ENCODE measurements at regions not wholly inside any gene's neighbourhood (a gene's known extent, or its start where the extent isn't known, plus 50 kb on each side); places are given as distances from the start of the nearest gene placed in this dataset.

- Mint-ChIP-seq H3K27ac (no peak overlapping the region), H3K9me3 (peaks cover 3% of the 10 kb centered on the region), H3K27me3 (no peaks in the 10 kb centered on the region), H3K36me3 (ENCODE audit: low read depth) (no peaks in the 10 kb centered on the region), H3K4me3 (no peak overlapping the region), H3K4me1 (no peaks in the 10 kb centered on the region)
- DNase-seq = no peak
- ChIA-PET CTCF (no interaction called here), POLR2A (no interaction called here)
Measured at GRCh38 chr10:65491799-65492198, 1434.0 kb upstream of the LRRTM3 start.

- ChIA-PET CTCF (interaction anchor here (0.6 kb wide), 1 partner anchor 1401 kb away, joined by 3 read pairs; no protein-coding TSS in a partner anchor), POLR2A (no interaction called here)
- peaks cover 2% of the 10 kb centered on the region for H3K4me1 Mint-ChIP-seq
- H3K36me3 Mint-ChIP-seq (ENCODE audit: low read depth) = no peaks in the 10 kb centered on the region
- no peaks in the 10 kb centered on the region for H3K27me3 Mint-ChIP-seq
- H3K9me3 Mint-ChIP-seq = peaks cover 8% of the 10 kb centered on the region
- H3K27ac Mint-ChIP-seq = no peak overlapping the region
- no peak overlapping the region for H3K4me3 Mint-ChIP-seq
- no peak for DNase-seq
Measured at GRCh38 chr10:65496541-65496940, 1429.3 kb upstream of the LRRTM3 start.

GRCh38 chr10:65497837-65498236 lies 1428.0 kb upstream of the LRRTM3 start:
- H3K4me1 Mint-ChIP-seq = peaks cover 2% of the 10 kb centered on the region
- DNase-seq = no peak
- peaks cover 8% of the 10 kb centered on the region for H3K9me3 Mint-ChIP-seq
- no peak overlapping the region for H3K4me3 Mint-ChIP-seq
- no peaks in the 10 kb centered on the region for H3K36me3 Mint-ChIP-seq (ENCODE audit: low read depth)
- CTCF ChIA-PET = no interaction called here
- POLR2A ChIA-PET = no interaction called here
- no peaks in the 10 kb centered on the region for H3K27me3 Mint-ChIP-seq
- no peak overlapping the region for H3K27ac Mint-ChIP-seq

- Mint-ChIP-seq H3K27ac (no peak overlapping the region), H3K27me3 (no peaks in the 10 kb centered on the region), H3K4me3 (no peak overlapping the region), H3K36me3 (ENCODE audit: low read depth) (no peaks in the 10 kb centered on the region), H3K4me1 (peaks cover 2% of the 10 kb centered on the region), H3K9me3 (peaks cover 13% of the 10 kb centered on the region)
- ChIA-PET POLR2A (no interaction called here), CTCF (no interaction called here)
- DNase-seq = no peak
Measured at GRCh38 chr10:65500716-65501115, 1425.1 kb upstream of the LRRTM3 start.

- CTCF ChIA-PET = no interaction called here
- no peak for DNase-seq
- H3K27me3 Mint-ChIP-seq = no peaks in the 10 kb centered on the region
- H3K4me1 Mint-ChIP-seq = peaks cover 2% of the 10 kb centered on the region
- peaks cover 15% of the 10 kb centered on the region for H3K9me3 Mint-ChIP-seq
- POLR2A ChIA-PET = no interaction called here
- no peak overlapping the region for H3K27ac Mint-ChIP-seq
- H3K4me3 Mint-ChIP-seq = no peak overlapping the region
- H3K36me3 Mint-ChIP-seq (ENCODE audit: low read depth) = no peaks in the 10 kb centered on the region
Measured at GRCh38 chr10:65501259-65501658, 1424.6 kb upstream of the LRRTM3 start.

GRCh38 chr10:65518379-65518778 lies 1407.5 kb upstream of the LRRTM3 start:
- DNase-seq = no peak
- Mint-ChIP-seq H3K27ac (no peak overlapping the region), H3K4me3 (no peak overlapping the region), H3K36me3 (ENCODE audit: low read depth) (no peaks in the 10 kb centered on the region), H3K27me3 (no peaks in the 10 kb centered on the region), H3K4me1 (no peaks in the 10 kb centered on the region), H3K9me3 (peaks cover 5% of the 10 kb centered on the region)
- CTCF ChIA-PET = no interaction called here
- POLR2A ChIA-PET = no interaction called here

GRCh38 chr10:65528986-65529385 lies 1396.8 kb upstream of the LRRTM3 start:
- Mint-ChIP-seq H3K27me3 (no peaks in the 10 kb centered on the region), H3K36me3 (ENCODE audit: low read depth) (no peaks in the 10 kb centered on the region), H3K4me1 (no peaks in the 10 kb centered on the region), H3K4me3 (no peak overlapping the region), H3K9me3 (peaks cover 2% of the 10 kb centered on the region), H3K27ac (no peak overlapping the region)
- DNase-seq = no peak
- ChIA-PET POLR2A (no interaction called here), CTCF (no interaction called here)

GRCh38 chr10:65531545-65531944 lies 1394.3 kb upstream of the LRRTM3 start:
- ChIA-PET CTCF (no interaction called here), POLR2A (no interaction called here)
- Mint-ChIP-seq H3K4me3 (no peak overlapping the region), H3K27me3 (no peaks in the 10 kb centered on the region), H3K4me1 (no peaks in the 10 kb centered on the region), H3K36me3 (ENCODE audit: low read depth) (no peaks in the 10 kb centered on the region), H3K9me3 (no peaks in the 10 kb centered on the region), H3K27ac (no peak overlapping the region)
- DNase-seq = no peak

- DNase-seq = no peak
- Mint-ChIP-seq H3K4me3 (no peak overlapping the region), H3K27me3 (no peaks in the 10 kb centered on the region), H3K9me3 (no peaks in the 10 kb centered on the region), H3K36me3 (ENCODE audit: low read depth) (no peaks in the 10 kb centered on the region), H3K27ac (no peak overlapping the region), H3K4me1 (no peaks in the 10 kb centered on the region)
- ChIA-PET CTCF (no interaction called here), POLR2A (no interaction called here)
Measured at GRCh38 chr10:65534771-65535170, 1391.1 kb upstream of the LRRTM3 start.

- ChIA-PET CTCF (no interaction called here), POLR2A (no interaction called here)
- H3K27me3 Mint-ChIP-seq = no peaks in the 10 kb centered on the region
- H3K27ac Mint-ChIP-seq = no peak overlapping the region
- DNase-seq = no peak
- H3K4me1 Mint-ChIP-seq = no peaks in the 10 kb centered on the region
- H3K36me3 Mint-ChIP-seq (ENCODE audit: low read depth) = no peaks in the 10 kb centered on the region
- H3K9me3 Mint-ChIP-seq = no peaks in the 10 kb centered on the region
- H3K4me3 Mint-ChIP-seq = no peak overlapping the region
Measured at GRCh38 chr10:65544756-65545155, 1381.1 kb upstream of the LRRTM3 start.

- DNase-seq = no peak
- H3K4me1 Mint-ChIP-seq = no peaks in the 10 kb centered on the region
- H3K27ac Mint-ChIP-seq = no peak overlapping the region
- ChIA-PET CTCF (no interaction called here), POLR2A (no interaction called here)
- no peak overlapping the region for H3K4me3 Mint-ChIP-seq
- H3K36me3 Mint-ChIP-seq (ENCODE audit: low read depth) = no peaks in the 10 kb centered on the region
- no peaks in the 10 kb centered on the region for H3K9me3 Mint-ChIP-seq
- no peaks in the 10 kb centered on the region for H3K27me3 Mint-ChIP-seq
Measured at GRCh38 chr10:65548001-65548400, 1377.8 kb upstream of the LRRTM3 start.

- POLR2A ChIA-PET = no interaction called here
- CTCF ChIA-PET = no interaction called here
- Mint-ChIP-seq H3K9me3 (peaks cover 4% of the 10 kb centered on the region), H3K27ac (no peak overlapping the region), H3K36me3 (ENCODE audit: low read depth) (no peaks in the 10 kb centered on the region), H3K27me3 (no peaks in the 10 kb centered on the region), H3K4me3 (no peak overlapping the region), H3K4me1 (no peaks in the 10 kb centered on the region)
- DNase-seq = no peak
Measured at GRCh38 chr10:65550761-65551160, 1375.1 kb upstream of the LRRTM3 start.

GRCh38 chr10:65555192-65555591 lies 1370.6 kb upstream of the LRRTM3 start:
- Mint-ChIP-seq H3K27me3 (no peaks in the 10 kb centered on the region), H3K27ac (no peak overlapping the region), H3K36me3 (ENCODE audit: low read depth) (no peaks in the 10 kb centered on the region), H3K4me1 (no peaks in the 10 kb centered on the region), H3K9me3 (peaks cover 4% of the 10 kb centered on the region), H3K4me3 (no peak overlapping the region)
- POLR2A ChIA-PET = no interaction called here
- no peak for DNase-seq
- CTCF ChIA-PET = no interaction called here

- POLR2A ChIA-PET = no interaction called here
Measured at GRCh38 chr10:65556006-65556405, 1369.8 kb upstream of the LRRTM3 start.

GRCh38 chr10:65559369-65559768 lies 1366.5 kb upstream of the LRRTM3 start:
- ChIA-PET POLR2A (no interaction called here), CTCF (no interaction called here)
- H3K4me3 Mint-ChIP-seq = no peak overlapping the region
- no peaks in the 10 kb centered on the region for H3K36me3 Mint-ChIP-seq (ENCODE audit: low read depth)
- DNase-seq = no peak
- H3K9me3 Mint-ChIP-seq = peaks cover 5% of the 10 kb centered on the region
- H3K27ac Mint-ChIP-seq = no peak overlapping the region
- no peaks in the 10 kb centered on the region for H3K27me3 Mint-ChIP-seq
- H3K4me1 Mint-ChIP-seq = no peaks in the 10 kb centered on the region

More at GRCh38 chr10:65556006-65556405, 1369.8 kb upstream of the LRRTM3 start:
- Mint-ChIP-seq H3K27me3 (no peaks in the 10 kb centered on the region), H3K4me1 (no peaks in the 10 kb centered on the region), H3K27ac (no peak overlapping the region), H3K9me3 (peaks cover 7% of the 10 kb centered on the region), H3K4me3 (no peak overlapping the region), H3K36me3 (ENCODE audit: low read depth) (no peaks in the 10 kb centered on the region)
- DNase-seq = no peak
- CTCF ChIA-PET = no interaction called here
